ENCODE measurements at regions not wholly inside any gene's neighbourhood (a gene's known extent, or its start where the extent isn't known, plus 50 kb on each side); places are given as distances from the start of the nearest gene placed in this dataset.

DNA sequence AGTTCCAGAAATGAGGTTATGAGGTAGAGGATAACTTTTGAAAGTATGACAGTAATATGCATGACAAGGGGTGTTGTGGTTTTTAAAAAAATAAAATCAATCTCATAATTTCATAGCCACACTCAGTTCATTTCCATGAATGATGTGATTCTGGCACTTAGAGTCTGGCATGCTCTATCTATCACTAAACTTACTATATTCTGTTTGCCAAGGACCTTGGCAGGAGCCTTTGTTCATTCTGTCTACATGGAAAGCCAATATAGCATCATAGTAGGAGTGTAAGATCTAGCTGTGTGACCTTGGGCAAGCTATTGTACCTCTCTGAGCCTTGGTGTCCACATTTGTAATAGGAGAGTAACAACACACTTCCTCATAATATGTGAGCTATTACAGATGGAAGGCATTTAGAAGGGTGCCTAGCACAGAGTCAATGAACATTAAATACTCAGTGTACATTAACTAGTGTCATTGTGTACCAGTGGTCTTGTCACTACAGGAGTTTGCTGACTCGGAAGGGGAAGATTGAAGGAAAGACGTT is 507.6 kb downstream of the SOX6 start:
- TF ChIP-seq CTCF (conservative IDR thresholded peaks at IDR 0.05) (no peak), ZFX (IDR thresholded peaks at IDR 0.05) (no peak)
